HG02642 (cell line): ENCODE measurements at regions not wholly inside any gene's neighbourhood (a gene's known extent, or its start where the extent isn't known, plus 50 kb on each side); places are given as distances from the start of the nearest gene placed in this dataset.

ENCODE experiments used
- ATAC-seq: cut with Tn5 transposase; IDR thresholded peaks from one replicate; pipeline ENCODE4 v1.9.1; 2021; ENCODE audit warnings: mild to moderate bottlenecking; ENCODE audit not compliant: unreplicated experiment, poor library complexity

DNA sequence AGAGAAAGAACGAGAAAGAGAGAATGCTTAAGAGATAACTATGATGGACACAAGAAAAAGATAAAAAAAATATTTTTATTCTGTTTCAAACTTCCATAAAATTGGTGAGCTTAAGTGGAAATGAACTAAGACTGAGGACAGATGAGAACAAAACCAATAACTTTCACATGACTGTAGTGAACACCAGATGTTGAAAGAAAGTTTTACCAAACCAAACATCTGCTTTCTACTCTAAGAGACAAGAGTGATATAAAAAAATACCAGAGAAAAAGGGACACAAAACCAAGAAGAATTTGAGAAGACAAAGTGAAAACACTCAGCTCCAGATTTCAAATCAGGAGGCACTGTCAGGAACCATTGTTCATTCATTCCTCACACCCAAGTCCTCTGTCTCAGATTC lies 147.9 kb downstream of the IMPG2 start:
- ATAC-seq, result no peak

DNA sequence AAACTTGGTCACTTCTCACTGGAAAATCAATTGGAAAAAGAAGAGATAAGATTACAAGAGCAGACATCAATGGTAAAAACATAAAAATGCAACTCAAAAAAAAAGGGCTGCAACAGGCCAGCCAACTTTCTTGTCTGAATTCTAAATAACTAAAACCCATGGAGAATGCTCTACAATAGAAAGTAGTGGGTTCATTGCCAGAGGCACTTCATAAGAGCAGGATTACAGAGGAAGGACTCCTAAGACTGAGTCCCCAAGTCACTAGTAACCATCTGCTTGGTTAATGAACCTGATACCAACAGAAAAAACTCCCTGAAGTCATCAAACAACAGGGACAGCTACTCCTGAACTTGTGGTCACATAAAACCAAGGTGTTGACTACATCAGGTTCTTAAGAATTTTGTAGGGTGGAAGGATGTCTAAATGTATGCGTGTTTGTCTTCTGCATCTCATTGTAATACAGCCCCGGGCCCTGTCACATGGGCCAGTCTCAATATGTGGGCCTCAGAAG lies 148.6 kb downstream of the IMPG2 start:
- ATAC-seq, result no peak

DNA sequence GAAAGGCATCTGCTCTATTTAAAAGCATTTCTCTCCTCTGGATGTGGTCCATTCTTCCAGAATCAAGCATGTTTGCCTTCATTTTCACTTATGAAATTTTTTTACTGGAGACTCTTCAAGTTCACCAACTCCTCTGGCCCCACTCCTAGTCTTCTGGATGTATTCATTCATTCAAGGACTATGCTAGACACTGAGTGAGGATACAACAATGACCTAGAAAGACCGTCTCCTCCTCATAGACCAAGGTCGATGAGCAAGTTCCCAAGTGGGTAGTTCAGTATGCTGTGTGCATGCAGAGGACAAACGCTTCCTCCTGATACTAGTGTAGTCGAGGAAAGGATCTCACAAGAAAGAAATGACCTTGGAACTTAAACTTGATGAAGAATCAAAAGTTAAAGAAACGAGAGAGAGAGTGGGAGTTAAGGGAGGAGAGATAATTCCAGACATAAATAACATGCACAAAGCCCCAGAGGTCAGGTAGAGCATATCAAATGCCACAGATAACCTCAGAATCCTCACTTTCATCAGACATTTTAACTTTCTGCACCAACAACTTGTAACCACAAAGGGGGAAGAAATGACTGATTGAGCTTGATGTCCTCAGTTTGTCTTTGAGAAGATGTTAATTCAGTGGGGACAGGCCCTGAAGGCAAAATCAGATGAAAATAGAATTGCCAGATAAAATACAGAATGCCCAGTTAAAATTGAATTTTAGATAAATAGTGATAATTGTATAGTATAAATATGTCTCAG lies 149.4 kb downstream of the IMPG2 start:
- no peak for ATAC-seq

DNA sequence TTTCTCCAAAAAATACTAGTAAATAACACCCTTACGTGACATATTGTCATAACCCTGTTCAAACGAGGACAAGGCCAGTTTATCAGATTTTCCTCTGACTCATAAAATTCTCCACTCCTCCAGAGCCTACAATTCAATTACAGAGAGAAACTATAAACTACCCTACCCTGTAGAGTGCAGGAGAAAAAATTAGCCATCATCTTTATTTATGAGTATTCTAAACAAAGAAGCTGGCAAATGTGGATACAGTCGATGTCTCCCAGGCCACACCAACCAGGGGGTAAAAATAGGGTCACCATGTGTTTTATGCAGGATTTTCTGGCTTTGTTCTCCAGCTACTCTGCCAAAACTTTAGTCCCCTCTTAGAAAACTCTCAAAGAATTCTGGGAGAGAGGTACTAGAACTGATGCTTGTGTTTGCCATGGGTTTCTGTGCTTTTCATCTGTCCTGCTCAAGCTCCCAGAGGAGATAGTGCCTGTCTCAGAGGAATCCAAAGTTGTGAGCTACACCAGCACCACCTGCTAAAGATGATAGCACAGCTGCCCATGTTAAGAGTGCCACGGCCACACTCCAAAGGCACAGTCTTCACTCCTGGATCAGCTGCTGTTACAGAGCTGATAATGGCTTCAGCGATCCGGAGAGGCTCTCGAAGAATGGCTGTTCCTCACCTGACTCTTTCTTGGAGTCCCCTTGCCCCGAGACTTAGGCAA lies 150.2 kb downstream of the IMPG2 start:
- no peak for ATAC-seq

DNA sequence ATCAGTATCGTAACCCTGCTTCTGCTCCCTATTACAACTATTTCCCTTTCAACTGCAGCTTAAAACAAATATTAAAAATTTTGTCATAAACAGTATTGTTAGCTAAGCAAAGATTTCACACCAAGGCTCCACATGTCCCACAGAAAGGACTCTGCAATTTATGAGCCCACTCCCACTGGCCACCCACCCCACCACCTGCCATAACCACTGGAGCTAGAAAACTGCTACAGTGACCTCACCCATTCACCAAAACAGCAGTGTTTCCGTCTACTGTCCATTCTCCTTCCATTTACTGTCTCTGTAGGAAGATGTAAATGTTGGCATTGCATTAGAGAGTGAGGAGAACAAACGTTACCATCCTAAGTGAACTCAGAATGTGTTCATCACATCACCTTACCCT lies 150.9 kb downstream of the IMPG2 start:
- no peak for ATAC-seq

DNA sequence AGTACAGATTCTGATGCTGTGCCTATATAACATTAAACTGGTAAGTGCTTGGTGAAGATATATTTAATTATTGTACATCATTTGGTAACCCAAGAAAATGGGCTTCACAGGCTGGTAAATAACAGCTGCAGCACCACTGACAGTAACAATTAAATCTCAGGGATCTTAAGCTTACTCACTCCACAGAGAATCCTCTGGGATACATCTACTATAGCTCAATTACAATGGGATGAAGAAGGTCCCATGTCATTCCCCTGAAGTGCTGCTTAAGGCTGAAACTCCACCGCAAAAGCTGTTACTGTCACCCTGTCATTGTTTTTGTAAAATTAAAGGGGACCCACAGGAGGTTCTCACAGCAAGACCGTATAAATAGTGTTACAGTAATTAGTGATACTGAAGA lies 153.0 kb downstream of the IMPG2 start:
- ATAC-seq, result no peak

DNA sequence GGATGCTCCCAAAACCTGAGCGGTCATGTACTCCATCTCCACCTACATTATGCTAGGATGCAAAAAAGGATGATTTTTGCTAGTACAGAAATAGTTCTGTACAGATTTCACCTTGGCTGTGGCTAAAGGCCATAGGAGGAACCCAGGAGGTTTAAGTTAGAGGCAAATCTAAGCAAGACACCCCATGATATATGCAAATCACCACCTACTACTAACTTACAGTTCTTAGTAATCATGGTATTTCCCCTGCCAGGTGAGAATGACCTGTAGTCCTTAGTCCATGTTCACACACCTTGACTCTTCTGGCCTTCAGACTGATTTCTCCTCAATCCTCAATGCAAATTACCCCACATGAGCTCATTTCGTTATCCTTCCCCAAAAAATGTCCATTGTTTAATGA lies 154.2 kb downstream of the IMPG2 start:
- ATAC-seq, result no peak

DNA sequence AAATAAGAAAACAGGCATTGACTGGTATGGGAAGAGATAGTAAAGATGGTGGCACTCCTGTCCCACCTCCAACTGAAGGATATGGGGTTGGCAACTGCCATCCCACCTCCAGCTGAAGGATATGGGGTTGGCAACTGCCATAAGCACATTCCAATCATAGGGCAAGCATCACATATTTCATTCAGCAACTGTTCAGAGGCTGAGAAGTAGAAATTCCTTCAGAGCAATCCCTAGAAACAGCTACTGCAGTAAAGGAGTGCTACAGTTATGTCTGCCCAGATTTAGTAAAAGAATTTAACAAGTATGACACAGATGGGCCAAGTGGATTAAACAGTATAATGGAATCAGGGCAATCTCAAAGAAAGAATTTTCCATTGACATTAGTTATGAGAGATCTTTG lies 156.8 kb downstream of the IMPG2 start:
- ATAC-seq, result no peak

DNA sequence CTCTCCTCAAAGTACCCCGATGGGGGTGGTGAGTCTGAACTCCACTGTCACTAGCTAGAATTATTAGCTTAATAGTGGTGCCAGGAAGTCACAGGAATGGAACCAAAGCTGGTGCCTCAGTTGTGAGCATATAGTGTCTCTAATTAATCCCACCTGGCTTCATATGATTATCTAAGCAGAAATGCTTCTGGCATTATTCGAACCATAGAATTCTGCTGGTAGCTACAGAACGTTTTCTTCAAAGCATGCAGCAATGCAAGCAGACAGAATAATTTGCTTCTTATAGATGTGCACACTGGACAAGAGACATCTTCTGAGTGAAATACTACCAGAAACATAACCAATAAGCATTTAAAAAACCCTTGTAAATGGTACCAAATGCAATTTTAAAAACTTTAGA lies 160.9 kb downstream of the IMPG2 start:
- ATAC-seq, result no peak

DNA sequence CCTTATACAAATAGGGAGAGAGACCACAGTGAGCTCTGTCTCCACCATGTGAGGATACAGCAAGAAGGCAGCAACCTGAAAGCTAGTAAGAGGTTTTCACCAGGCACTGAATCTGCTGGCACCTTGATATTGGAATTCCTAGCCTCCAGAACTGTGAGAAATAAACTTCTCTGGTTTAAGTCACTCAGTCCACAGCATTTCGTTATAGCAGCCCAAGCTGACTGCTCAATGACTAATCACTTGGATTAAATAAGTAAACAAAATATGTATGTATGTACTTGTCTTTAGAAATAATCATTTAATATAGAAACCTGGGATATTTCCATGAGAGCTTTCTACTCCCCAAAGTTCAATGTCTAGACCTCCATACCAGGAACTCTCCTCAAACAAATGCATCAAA lies 162.0 kb downstream of the IMPG2 start:
- ATAC-seq, result no peak

DNA sequence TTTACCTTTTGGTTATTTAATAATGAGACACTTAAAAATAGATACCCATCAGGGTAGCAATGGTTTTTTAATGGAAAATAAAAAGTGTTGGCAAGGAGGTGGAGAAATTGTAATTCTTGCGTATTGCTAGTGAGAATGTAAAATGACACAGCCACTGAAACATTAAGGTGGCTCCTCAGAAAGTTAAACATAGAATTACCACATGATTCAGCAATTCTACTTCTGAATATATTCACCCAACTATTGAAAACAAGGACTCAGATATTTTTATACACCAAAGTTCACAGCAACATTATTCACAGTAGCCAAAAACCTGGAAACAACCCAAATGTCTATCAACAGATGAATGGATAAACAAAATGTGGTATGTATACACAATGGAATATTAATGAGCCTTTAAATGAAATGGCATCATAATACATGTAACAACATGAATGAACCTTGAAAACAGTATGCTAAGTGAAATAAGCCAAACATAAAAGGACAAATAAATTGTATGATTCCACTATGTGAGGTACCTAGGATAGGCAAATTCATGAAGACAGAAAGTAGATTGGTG lies 163.5 kb downstream of the IMPG2 start:
- no peak for ATAC-seq

DNA sequence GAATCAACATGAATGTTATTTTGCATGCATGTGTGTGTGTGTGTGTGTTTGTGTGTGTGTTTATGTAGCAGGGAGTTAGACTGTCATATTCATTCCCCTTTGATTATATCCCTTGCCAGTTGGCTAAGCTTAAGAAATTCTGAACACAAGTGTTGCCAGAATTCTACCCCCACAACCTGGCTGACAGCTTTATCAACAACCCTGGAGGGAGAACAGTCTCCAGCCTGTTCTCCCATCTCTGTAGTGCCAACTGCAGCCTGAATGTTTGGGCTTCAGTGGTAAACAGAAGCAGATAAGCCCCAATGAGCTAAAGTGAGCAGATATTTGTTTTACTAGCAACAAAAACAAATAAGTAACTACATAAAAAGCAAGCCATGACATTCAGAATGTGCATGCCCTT lies 162.6 kb upstream of the ABI3BP start:
- no peak for ATAC-seq

DNA sequence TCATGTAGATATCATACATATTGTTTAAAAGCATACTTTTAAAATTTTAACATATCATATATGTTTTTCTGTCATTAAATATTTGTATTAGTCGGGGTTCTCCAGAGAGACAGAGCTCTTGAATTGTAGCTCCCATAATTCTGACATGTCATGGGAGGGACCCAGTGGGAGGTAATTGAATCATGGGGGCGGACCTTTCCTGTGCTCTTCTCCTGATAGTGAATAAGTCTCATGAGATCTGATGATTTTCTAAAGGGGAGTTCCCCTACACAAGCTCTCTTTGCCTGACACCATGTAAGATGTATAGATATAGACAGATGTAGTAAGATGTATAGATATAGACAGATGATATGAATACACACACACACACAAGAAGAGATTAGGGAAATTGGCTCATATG lies 161.2 kb upstream of the ABI3BP start:
- ATAC-seq, result no peak

DNA sequence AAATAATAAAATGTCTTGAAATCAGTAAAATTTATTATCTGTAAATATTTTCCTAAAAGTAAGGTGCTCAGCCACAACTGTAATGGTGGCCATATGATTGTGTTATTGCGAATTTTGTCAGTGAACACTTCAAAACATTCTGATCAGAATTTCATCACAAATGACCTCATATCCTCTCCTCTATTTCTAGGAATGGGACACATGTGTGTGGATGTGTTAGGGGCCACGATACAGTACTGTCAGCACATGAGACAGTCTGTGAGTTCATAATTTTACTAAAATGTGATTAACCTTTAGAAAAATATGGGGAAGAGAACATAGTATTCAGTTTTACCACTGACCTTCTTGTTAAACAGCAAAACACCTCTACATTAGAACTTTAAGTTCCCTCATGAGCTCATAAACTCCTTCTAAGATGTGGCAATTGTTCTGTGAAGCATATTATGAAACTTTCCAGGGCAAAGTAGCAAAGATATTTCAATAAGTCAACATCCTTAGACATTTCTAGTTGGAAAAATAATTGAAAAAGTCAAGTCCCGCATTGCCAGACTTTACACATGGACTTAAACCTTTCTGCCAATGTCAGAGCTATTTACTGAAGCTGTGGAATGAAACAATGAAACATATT lies 158.2 kb upstream of the ABI3BP start:
- no peak for ATAC-seq

DNA sequence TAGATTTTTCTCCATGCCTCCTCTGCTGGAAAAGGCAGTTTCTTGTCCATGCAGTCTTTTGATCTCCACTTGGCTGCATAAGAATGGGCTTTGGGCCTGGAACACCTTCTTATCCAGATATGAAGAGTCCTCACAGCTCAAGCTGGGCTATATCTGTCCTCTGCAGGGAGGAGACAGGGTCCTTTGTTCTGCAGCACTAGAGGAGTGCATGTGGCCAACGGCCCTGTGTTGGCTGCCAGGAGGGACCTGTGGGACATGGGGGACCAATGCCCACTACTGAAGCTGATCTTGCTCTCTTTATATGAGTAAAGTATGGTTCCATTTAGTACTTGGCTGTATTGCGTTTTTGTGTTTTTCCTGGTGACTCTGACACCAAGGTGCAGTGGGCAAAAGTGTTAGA lies 157.3 kb upstream of the ABI3BP start:
- ATAC-seq, result no peak

DNA sequence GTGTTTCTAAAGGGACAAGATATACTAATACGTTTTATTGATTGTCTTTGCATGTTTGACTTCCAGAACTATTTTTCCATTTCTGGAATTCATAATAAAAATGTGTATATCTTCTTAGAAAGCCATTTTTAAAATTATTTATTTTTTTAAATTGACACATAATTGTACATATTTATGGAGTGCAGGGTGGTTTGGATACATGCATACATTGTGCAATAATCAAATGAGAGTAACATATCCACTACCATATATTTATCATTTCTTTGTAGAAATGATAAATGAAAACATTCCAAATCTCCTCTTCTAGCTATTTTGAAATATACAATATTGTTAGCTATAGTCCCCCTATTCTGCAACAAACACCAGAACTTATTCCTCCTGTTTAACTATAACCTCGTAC lies 156.5 kb upstream of the ABI3BP start:
- no peak for ATAC-seq

DNA sequence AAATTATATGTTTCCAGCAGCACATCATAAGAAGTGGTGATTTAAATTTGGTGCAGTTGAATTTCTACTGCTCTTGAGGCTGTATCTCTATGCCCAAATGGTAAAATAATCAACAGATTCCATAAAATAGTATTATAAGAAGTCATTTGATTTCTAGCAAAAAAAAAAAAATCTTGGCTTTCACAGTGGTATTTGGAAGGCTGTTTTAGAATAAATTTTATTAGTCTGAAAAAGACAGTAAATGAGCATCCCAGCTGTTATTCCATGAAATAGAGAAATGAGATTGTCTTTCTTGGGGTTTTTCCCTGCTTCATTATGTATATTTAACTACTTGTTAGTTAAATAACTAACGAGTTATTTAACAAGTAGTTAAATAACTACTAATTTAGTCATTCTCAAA lies 156.0 kb upstream of the ABI3BP start:
- no peak for ATAC-seq

DNA sequence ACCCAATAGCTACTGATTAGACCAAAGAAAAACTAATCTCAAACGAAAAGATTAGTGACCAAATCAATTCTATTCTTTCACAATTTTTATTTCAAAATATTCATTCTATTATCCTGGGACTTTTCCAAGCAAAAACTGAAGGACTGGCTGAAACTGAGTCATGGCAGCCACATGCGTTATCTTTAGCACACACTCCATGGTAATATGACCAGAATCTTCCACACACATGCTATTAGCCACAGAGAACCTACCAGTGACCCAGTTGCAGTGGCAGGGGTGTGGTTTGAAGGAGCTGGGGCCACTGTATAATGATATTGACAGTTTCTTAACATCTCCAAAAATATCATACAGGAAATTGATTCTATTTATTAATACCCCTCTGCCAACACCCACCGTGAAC lies 154.8 kb upstream of the ABI3BP start:
- ATAC-seq, result no peak

DNA sequence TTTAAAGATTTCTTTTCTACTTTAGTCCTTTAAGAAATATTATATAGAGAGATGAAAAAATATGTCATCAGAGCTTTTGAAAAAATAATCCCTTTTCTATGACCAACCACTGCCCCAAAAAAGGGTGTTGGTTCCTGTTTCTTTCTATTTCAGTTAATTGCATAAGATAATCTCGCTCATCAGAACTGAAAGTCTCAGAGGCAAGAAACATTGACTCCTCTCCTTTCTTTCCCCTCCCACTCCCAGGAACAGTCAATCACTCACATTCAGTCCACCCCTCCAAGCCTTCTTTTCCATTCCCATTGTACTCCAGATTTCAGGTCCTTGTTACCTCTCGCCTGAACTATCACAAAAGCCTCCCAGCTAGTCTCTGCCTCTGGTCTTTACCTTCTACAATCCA lies 153.7 kb upstream of the ABI3BP start:
- no peak for ATAC-seq

DNA sequence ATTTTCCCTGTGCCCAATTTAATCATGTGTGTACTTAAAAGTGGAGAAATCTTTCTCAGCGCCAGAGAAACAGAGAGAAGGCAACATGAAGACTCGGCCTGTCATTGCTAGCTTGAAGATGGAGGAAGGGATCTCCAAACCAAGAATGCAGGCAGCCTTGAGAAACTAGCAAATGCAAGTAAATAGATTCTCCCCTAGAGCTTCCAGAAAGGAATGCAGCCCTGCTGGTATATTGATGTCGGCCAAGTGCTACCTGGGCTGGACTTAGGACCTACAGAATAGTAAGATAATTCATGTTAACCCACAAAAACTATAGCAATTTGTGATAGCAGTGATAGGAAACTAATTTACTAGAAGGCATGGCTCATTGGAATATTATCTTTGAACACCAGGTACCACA lies 150.9 kb upstream of the ABI3BP start:
- ATAC-seq, result no peak

DNA sequence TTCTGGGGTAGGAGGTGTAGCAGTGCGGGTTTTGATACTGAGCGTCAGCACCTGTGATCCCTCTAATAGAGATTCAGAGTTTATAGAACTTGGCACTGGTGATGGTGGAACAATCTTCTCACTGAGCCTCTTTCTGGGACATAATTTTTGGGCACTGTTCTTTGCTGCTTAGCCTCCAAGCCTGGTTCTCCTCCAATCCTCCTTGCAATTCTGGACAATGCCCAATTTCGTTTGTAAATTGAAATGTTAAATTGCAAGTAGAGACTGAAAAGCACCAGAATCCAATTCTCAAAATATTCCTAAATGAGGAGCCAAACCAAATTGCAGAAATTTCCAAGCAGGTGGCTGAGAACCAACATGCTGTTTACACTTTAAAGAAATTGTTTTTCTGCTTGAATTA lies 149.8 kb upstream of the ABI3BP start:
- no peak for ATAC-seq
